K562 (cell line): ENCODE measurements at regions not wholly inside any gene's neighbourhood (a gene's known extent, or its start where the extent isn't known, plus 50 kb on each side); places are given as distances from the start of the nearest gene placed in this dataset.

Source experiments
- ATAC-seq: fragments of 200-7000 bp; cut with Tn5 transposase; 3 replicates; pipeline ENCODE4 v1.9.1; 2020; ENCODE audit warnings: moderate library complexity
- BruUV-seq: library from RNA; stranded (reverse); fragments of 400-500 nt; replicated peaks from 2 replicates; lab custom pipeline; 2021; lab: Mats Ljungman, UMichigan
- CTCF ChIA-PET: fragments of 300-600 bp; formaldehyde crosslinking; extraction: SDS; loops from one replicate; lab custom pipeline; 2021; ENCODE audit warnings: low intra/inter-chr PET ratio; lab: Yijun Ruan, JAX
- POLR2A ChIA-PET: fragments of 300-600, 350-650 bp; sonication (Branson Sonifier 250); formaldehyde crosslinking; extraction: SDS; loops from one replicate; lab custom pipeline; 2021; ENCODE audit warnings: antibody characterized with exemption, inconsistent platforms; lab: Yijun Ruan, JAX
- DNase-seq, 4 experiments: peaks; one replicate each; pipeline versions ENCODE4 v3.0.0 to v3.0.0-alpha.2; 2011 to 2018; ENCODE audit warnings: low spot score in 3 of 4, mixed read lengths in 3 of 4; ENCODE audit errors: extremely low read depth in 1 of 4
- FAIRE-seq: peaks from 2 replicates; lab custom pipeline; 2011; peaks lifted over from hg19 to GRCh38; lab: Jason Lieb, UNC
- H2AFZ ChIP-seq: 2 replicates; pipeline ENCODE4 v1.6.0; 2011; ENCODE audit warnings: low read depth, low read length, control low read depth, inconsistent platforms
- H3K27ac ChIP-seq: fragments of 200-600 bp; 3 replicates; pipeline ENCODE4 v1.8.0; 2011; ENCODE audit warnings: low read depth, mild to moderate bottlenecking, control low read depth, inconsistent platforms, low read length, moderate library complexity, mixed read lengths; ENCODE audit errors: extremely low read depth
- H3K27me3 ChIP-seq, 2 experiments: fragments of 300-600 bp in 1 of 2; 2 replicates in 1 of 2; 3 replicates in 1 of 2; pipeline versions ENCODE4 v1.6.0 to v1.8.0; 2011; ENCODE audit warnings: inconsistent platforms in 2 of 2, low read length in 2 of 2, mild to moderate bottlenecking in 1 of 2, mixed read lengths in 1 of 2, moderate library complexity in 1 of 2; ENCODE audit not compliant: control insufficient read depth in 2 of 2, insufficient read depth in 2 of 2
- H3K36me3 ChIP-seq: fragments of 300-600 bp; 3 replicates; pipeline ENCODE4 v1.8.0; 2011; ENCODE audit warnings: mild to moderate bottlenecking, low read length, inconsistent platforms; ENCODE audit not compliant: control insufficient read depth, insufficient read depth
- H3K4me1 ChIP-seq, 2 experiments: fragments of 200-600 bp in 1 of 2; replicated peaks in 1 of 2; 2 replicates in 1 of 2; 3 replicates in 1 of 2; pipeline versions ENCODE4 v1.5.1 to v1.8.0; 2011; ENCODE audit warnings: inconsistent platforms in 2 of 2, low read length in 2 of 2, mild to moderate bottlenecking in 1 of 2, mixed read lengths in 1 of 2, moderate library complexity in 1 of 2; ENCODE audit not compliant: control insufficient read depth in 2 of 2, insufficient read depth in 2 of 2
- H3K4me2 ChIP-seq: 2 replicates; pipeline ENCODE4 v1.6.1; 2011; ENCODE audit warnings: low read length, control low read depth, inconsistent platforms, mixed read lengths; ENCODE audit not compliant: insufficient read depth
- H3K4me3 ChIP-seq: fragments of 200-600 bp; sonication (generic), shearing (Covaris generic); 2 replicates; pipeline ENCODE4 v1.5.1; 2016; ENCODE audit warnings: control low read depth, inconsistent platforms
- H3K79me2 ChIP-seq: fragments of 200-600 bp; 3 replicates; pipeline ENCODE4 v1.8.0; 2011; ENCODE audit warnings: low read length, inconsistent platforms; ENCODE audit not compliant: control insufficient read depth, insufficient read depth
- H3K9ac ChIP-seq, 2 experiments: 2 replicates each; pipeline versions ENCODE4 v1.6.0 to v1.6.1; 2011; ENCODE audit warnings: low read depth in 2 of 2, low read length in 2 of 2, control low read depth in 1 of 2, inconsistent platforms in 1 of 2, mild to moderate bottlenecking in 1 of 2, mixed read lengths in 1 of 2; ENCODE audit not compliant: insufficient read depth in 1 of 2
- H3K9me1 ChIP-seq: one replicate; pipeline ENCODE4 v1.6.0; 2011; ENCODE audit warnings: inconsistent platforms, mild to moderate bottlenecking, low read length, moderate library complexity; ENCODE audit not compliant: control insufficient read depth, insufficient read depth
- H3K9me3 ChIP-seq: replicated peaks from 2 replicates; pipeline ENCODE4 v1.5.1; 2011; ENCODE audit warnings: low read depth, low read length, inconsistent platforms; ENCODE audit not compliant: control insufficient read depth, insufficient read depth
- H4K20me1 ChIP-seq: replicated peaks from 2 replicates; pipeline ENCODE4 v1.6.1; 2011; ENCODE audit warnings: low read length, inconsistent platforms, mixed read lengths; ENCODE audit not compliant: control insufficient read depth, insufficient read depth
- STAG1 ChIP-seq: sonication (generic); formaldehyde crosslinking; IDR thresholded peaks from 2 replicates; pipeline ENCODE4 v1.5.0; 2020; ENCODE audit warnings: missing genetic modification reagents, borderline replicate concordance
- WGBS: fragments of 100-300 bp; shearing (Covaris generic); methylation state at CpG from one replicate; pipeline ENCODE4 v1.1.6; 2016; ENCODE audit warnings: low coverage, mixed read lengths; ENCODE audit not compliant: insufficient coverage; ENCODE audit errors: missing lambda C conversion rate; 5-methylcytosine and 5-hydroxymethylcytosine counted together
- in situ Hi-C: fragments of 300-500 bp; cut with MboI; formaldehyde crosslinking; loops from 4 replicates; pipeline ENCODE4 v1.15.0; 2018; ENCODE audit warnings: inconsistent platforms, mixed read lengths
- intact Hi-C: fragments of 100-400 bp; cut with micrococcal nuclease; formaldehyde crosslinking; loops from 2 replicates; pipeline ENCODE4 v1.14.2; 2022
- TF ChIP-seq, protein P1 (sequence below): fragments of 200-600 bp; sonication (generic); IDR thresholded peaks from one replicate; pipeline ENCODE4 v1.6.1; 2012; ENCODE audit warnings: mild to moderate bottlenecking, low read depth, low read length, inconsistent platforms

DNA sequence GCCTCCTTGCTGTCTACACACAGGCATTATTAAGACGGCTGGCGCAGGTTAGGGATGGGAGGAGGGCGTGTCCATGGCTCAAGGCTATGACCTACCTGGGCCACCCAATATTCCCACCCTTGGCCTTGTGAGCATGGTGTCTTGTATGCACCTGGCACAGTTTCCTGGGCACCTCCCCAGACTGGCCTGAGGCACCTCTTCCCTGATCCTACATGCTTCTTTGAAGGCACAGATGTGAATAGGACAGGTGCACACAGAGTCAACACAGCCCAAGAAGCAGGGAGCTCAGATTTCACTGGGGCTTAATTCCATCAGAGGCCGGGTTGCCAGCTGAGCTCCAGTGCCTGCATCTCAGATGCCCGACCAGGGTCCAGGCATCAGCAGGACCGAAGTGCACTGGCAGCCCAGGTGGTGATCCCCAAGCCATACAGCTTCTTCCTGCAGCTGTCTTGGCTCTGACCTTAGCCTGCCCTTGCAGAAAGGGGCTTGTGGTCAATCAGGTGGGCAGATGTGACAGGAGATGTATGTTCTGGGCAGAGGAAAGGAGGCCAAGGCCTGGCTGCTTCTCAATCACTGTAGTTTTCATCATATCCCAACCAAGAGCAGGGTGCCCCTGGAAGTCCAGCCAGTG is 287.7 kb downstream of the CLIC5 start:
- Histone ChIP-seq H3K27ac (no peak overlapping the region), H3K4me3 (no peak overlapping the region), H2AFZ (no peak overlapping the region), H4K20me1 (0 out of 2 replicates have a peak, but pooled peaks cover 2% of the 10 kb centered on the region), H3K9me1 (no peaks in the 10 kb centered on the region), H3K36me3 (no peaks in the 10 kb centered on the region), H3K27me3 (peaks cover 0 to 12% of the 10 kb centered on the region in 2 experiments; a peak in 2 of 5 replicates), H3K79me2 (no peaks in the 10 kb centered on the region), H3K9me3 (no peaks in the 10 kb centered on the region), H3K4me2 (no peak overlapping the region), H3K9ac (no peak overlapping the region), H3K4me1 (no peaks in the 10 kb centered on the region)
- no TSS peak for BruUV-seq
- intact Hi-C loops = no loop called here
- FAIRE-seq (no peak), DNase-seq (no peak), ATAC-seq (no peak)
- WGBS = 0% methylated on average over 6 of the region's 6 CpGs
- no peak for TF ChIP-seq STAG1
- TF ChIP-seq, protein P1, sequence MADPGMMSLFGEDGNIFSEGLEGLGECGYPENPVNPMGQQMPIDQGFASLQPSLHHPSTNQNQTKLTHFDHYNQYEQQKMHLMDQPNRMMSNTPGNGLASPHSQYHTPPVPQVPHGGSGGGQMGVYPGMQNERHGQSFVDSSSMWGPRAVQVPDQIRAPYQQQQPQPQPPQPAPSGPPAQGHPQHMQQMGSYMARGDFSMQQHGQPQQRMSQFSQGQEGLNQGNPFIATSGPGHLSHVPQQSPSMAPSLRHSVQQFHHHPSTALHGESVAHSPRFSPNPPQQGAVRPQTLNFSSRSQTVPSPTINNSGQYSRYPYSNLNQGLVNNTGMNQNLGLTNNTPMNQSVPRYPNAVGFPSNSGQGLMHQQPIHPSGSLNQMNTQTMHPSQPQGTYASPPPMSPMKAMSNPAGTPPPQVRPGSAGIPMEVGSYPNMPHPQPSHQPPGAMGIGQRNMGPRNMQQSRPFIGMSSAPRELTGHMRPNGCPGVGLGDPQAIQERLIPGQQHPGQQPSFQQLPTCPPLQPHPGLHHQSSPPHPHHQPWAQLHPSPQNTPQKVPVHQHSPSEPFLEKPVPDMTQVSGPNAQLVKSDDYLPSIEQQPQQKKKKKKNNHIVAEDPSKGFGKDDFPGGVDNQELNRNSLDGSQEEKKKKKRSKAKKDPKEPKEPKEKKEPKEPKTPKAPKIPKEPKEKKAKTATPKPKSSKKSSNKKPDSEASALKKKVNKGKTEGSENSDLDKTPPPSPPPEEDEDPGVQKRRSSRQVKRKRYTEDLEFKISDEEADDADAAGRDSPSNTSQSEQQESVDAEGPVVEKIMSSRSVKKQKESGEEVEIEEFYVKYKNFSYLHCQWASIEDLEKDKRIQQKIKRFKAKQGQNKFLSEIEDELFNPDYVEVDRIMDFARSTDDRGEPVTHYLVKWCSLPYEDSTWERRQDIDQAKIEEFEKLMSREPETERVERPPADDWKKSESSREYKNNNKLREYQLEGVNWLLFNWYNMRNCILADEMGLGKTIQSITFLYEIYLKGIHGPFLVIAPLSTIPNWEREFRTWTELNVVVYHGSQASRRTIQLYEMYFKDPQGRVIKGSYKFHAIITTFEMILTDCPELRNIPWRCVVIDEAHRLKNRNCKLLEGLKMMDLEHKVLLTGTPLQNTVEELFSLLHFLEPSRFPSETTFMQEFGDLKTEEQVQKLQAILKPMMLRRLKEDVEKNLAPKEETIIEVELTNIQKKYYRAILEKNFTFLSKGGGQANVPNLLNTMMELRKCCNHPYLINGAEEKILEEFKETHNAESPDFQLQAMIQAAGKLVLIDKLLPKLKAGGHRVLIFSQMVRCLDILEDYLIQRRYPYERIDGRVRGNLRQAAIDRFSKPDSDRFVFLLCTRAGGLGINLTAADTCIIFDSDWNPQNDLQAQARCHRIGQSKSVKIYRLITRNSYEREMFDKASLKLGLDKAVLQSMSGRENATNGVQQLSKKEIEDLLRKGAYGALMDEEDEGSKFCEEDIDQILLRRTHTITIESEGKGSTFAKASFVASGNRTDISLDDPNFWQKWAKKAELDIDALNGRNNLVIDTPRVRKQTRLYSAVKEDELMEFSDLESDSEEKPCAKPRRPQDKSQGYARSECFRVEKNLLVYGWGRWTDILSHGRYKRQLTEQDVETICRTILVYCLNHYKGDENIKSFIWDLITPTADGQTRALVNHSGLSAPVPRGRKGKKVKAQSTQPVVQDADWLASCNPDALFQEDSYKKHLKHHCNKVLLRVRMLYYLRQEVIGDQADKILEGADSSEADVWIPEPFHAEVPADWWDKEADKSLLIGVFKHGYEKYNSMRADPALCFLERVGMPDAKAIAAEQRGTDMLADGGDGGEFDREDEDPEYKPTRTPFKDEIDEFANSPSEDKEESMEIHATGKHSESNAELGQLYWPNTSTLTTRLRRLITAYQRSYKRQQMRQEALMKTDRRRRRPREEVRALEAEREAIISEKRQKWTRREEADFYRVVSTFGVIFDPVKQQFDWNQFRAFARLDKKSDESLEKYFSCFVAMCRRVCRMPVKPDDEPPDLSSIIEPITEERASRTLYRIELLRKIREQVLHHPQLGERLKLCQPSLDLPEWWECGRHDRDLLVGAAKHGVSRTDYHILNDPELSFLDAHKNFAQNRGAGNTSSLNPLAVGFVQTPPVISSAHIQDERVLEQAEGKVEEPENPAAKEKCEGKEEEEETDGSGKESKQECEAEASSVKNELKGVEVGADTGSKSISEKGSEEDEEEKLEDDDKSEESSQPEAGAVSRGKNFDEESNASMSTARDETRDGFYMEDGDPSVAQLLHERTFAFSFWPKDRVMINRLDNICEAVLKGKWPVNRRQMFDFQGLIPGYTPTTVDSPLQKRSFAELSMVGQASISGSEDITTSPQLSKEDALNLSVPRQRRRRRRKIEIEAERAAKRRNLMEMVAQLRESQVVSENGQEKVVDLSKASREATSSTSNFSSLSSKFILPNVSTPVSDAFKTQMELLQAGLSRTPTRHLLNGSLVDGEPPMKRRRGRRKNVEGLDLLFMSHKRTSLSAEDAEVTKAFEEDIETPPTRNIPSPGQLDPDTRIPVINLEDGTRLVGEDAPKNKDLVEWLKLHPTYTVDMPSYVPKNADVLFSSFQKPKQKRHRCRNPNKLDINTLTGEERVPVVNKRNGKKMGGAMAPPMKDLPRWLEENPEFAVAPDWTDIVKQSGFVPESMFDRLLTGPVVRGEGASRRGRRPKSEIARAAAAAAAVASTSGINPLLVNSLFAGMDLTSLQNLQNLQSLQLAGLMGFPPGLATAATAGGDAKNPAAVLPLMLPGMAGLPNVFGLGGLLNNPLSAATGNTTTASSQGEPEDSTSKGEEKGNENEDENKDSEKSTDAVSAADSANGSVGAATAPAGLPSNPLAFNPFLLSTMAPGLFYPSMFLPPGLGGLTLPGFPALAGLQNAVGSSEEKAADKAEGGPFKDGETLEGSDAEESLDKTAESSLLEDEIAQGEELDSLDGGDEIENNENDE = no peak
- ChIA-PET POLR2A (interaction anchor here (1.4 kb wide), 1 partner anchor 11 kb away, joined by 3 read pairs; no protein-coding TSS in a partner anchor), CTCF (no interaction called here)
- in situ Hi-C loops = no loop called here
